ENCODE measurements at regions not wholly inside any gene's neighbourhood (a gene's known extent, or its start where the extent isn't known, plus 50 kb on each side); places are given as distances from the start of the nearest gene placed in this dataset.

- no peak for TF ChIP-seq EZH2phosphoT487 (IDR thresholded peaks at IDR 0.05; ENCODE audit: borderline replicate concordance, low read depth)
- no peak for TF ChIP-seq CTCF (IDR thresholded peaks at IDR 0.05)
- no peak for TF ChIP-seq USF1 (IDR thresholded peaks at IDR 0.05; ENCODE audit: borderline replicate concordance, low read depth)
- TF ChIP-seq TEAD4 (IDR thresholded peaks at IDR 0.05; ENCODE audit: borderline replicate concordance, insufficient read depth): no peak
- no peak for TF ChIP-seq MAX (IDR thresholded peaks at IDR 0.05; ENCODE audit: low read depth)
- TF ChIP-seq CHD2 (IDR thresholded peaks at IDR 0.05; ENCODE audit: low read length, partially characterized antibody): no peak
- TF ChIP-seq MXI1 (IDR thresholded peaks at IDR 0.05; ENCODE audit: low read depth, low read length): no peak
- no peak for TF ChIP-seq REST (IDR thresholded peaks at IDR 0.05; ENCODE audit: low read depth, low read length)
- no peak for TF ChIP-seq YY1 (IDR thresholded peaks at IDR 0.05; ENCODE audit: low read depth)
- no peak for TF ChIP-seq SMC3 (IDR thresholded peaks at IDR 0.05; ENCODE audit: low read depth, low read length)
These were observed 499.9 kb downstream of the KCTD12 start for GRCh38 chr13:76386321-76386720.
